SK-N-SH (cell line): ENCODE measurements at regions not wholly inside any gene's neighbourhood (a gene's known extent, or its start where the extent isn't known, plus 50 kb on each side); places are given as distances from the start of the nearest gene placed in this dataset.

Source experiments
- CTCF ChIA-PET: fragments of 300-600, 350-600 bp; formaldehyde crosslinking; extraction: SDS; loops from one replicate; lab custom pipeline; 2021; lab: Yijun Ruan, JAX
- POLR2A ChIA-PET: fragments of 350-600 bp; sonication (Branson Sonifier 250); formaldehyde crosslinking; extraction: SDS; loops from one replicate; lab custom pipeline; 2020; ENCODE audit warnings: antibody characterized with exemption, inconsistent platforms; lab: Yijun Ruan, JAX
- DNase-seq: peaks from one replicate; pipeline ENCODE4 v3.0.0; 2012
- H2AFZ ChIP-seq: fragments of 200-600 bp; sonication (generic); 2 replicates; pipeline ENCODE4 v1.8.1; 2016; ENCODE audit warnings: antibody characterized with exemption, mild to moderate bottlenecking, low read depth
- H3F3A ChIP-seq: fragments of 200-600 bp; sonication (generic); replicated peaks from 2 replicates; pipeline ENCODE3; 2016; ENCODE audit warnings: antibody characterized with exemption, mild to moderate bottlenecking; ENCODE audit not compliant: insufficient read depth
- H3K27ac ChIP-seq, 2 experiments: fragments of 200-500 bp in 1 of 2; fragments of 200-600 bp in 1 of 2; sonication (Bioruptor generic) in 1 of 2; sonication (generic), shearing (Covaris generic) in 1 of 2; 2 replicates each; pipeline versions ENCODE4 v1.5.1 to v1.6.1; 2014 to 2016; ENCODE audit warnings: low read depth in 2 of 2, inconsistent platforms in 1 of 2, low read length in 1 of 2, mild to moderate bottlenecking in 1 of 2, mixed read lengths in 1 of 2
- H3K27me3 ChIP-seq: fragments of 200-600 bp; sonication (generic), shearing (Covaris generic); 2 replicates; pipeline ENCODE4 v1.6.1; 2016; ENCODE audit warnings: mixed run types; ENCODE audit not compliant: insufficient read depth
- H3K36me3 ChIP-seq, 2 experiments: fragments of 200-500 bp in 1 of 2; fragments of 200-600 bp in 1 of 2; sonication (Bioruptor generic) in 1 of 2; sonication (generic) in 1 of 2; replicated peaks in 1 of 2; 2 replicates each; pipeline versions ENCODE3 to v1.5.1; 2014 to 2016; ENCODE audit warnings: low read length in 1 of 2, mild to moderate bottlenecking in 1 of 2; ENCODE audit not compliant: insufficient read depth in 2 of 2, control insufficient read depth in 1 of 2
- H3K4me1 ChIP-seq, 2 experiments: fragments of 200-500 bp in 1 of 2; fragments of 200-600 bp in 1 of 2; sonication (Bioruptor generic) in 1 of 2; sonication (generic), shearing (Covaris generic) in 1 of 2; 2 replicates each; pipeline versions ENCODE4 v1.5.1 to v1.6.1; 2014 to 2016; ENCODE audit warnings: low read depth in 1 of 2, low read length in 1 of 2, mixed run types in 1 of 2; ENCODE audit not compliant: insufficient read depth in 2 of 2, control insufficient read depth in 1 of 2
- H3K4me2 ChIP-seq: fragments of 200-600 bp; sonication (generic), shearing (Covaris generic); 2 replicates; pipeline ENCODE4 v1.6.1; 2017; ENCODE audit warnings: mixed run types
- H3K4me3 ChIP-seq, 2 experiments: fragments of 200-500 bp in 1 of 2; fragments of 200-600 bp in 1 of 2; sonication (Bioruptor generic) in 1 of 2; sonication (generic), shearing (Covaris generic) in 1 of 2; 2 replicates each; pipeline versions ENCODE4 v1.5.1 to v1.8.1; 2014 to 2016; ENCODE audit warnings: low read depth in 2 of 2, inconsistent platforms in 1 of 2, low read length in 1 of 2, mild to moderate bottlenecking in 1 of 2, mixed read lengths in 1 of 2, moderate library complexity in 1 of 2
- H3K79me2 ChIP-seq: fragments of 200-600 bp; sonication (generic); 2 replicates; pipeline ENCODE4 v1.8.1; 2017; ENCODE audit warnings: mild to moderate bottlenecking; ENCODE audit not compliant: insufficient read depth
- H3K9ac ChIP-seq: fragments of 200-600 bp; sonication (generic); 2 replicates; pipeline ENCODE4 v1.6.1; 2017; ENCODE audit warnings: mixed run types
- H3K9me2 ChIP-seq: fragments of 200-600 bp; sonication (generic); 2 replicates; pipeline ENCODE4 v1.6.1; 2017; ENCODE audit warnings: mixed run types
- H3K9me3 ChIP-seq: fragments of 200-600 bp; sonication (generic); 2 replicates; pipeline ENCODE4 v1.6.1; 2017; ENCODE audit warnings: mixed run types, mild to moderate bottlenecking, moderate library complexity
- H4K20me1 ChIP-seq: fragments of 200-600 bp; sonication (generic); 2 replicates; pipeline ENCODE4 v1.6.1; 2017; ENCODE audit warnings: mild to moderate bottlenecking, mixed run types; ENCODE audit not compliant: insufficient read depth
- CHD2 ChIP-seq: fragments of 150-350 bp; IDR thresholded peaks from 2 replicates; pipeline ENCODE4 v1.6.1; 2018; ENCODE audit warnings: low read length; ENCODE audit not compliant: partially characterized antibody
- CTCF ChIP-seq: fragments of 200-600 bp; sonication (generic); IDR thresholded peaks from 2 replicates; pipeline ENCODE4 v1.6.1; 2017; ENCODE audit warnings: antibody characterized with exemption, mild to moderate bottlenecking, moderate library complexity
- EP300 ChIP-seq, 2 experiments: IDR thresholded peaks; 2 replicates each; pipeline versions ENCODE4 v1.4.0 to v1.6.1; 2012; ENCODE audit warnings: borderline replicate concordance in 1 of 2, low read depth in 1 of 2, low read length in 1 of 2
- FOXJ3 ChIP-seq: sonication (generic); formaldehyde crosslinking; IDR thresholded peaks from 2 replicates; pipeline ENCODE4 v1.5.1; 2020; ENCODE audit warnings: mild to moderate bottlenecking, missing genetic modification reagents
- FOXM1 ChIP-seq: IDR thresholded peaks from 2 replicates; pipeline ENCODE4 v1.4.0; 2012; ENCODE audit warnings: low read depth, mild to moderate bottlenecking
- JUND ChIP-seq: IDR thresholded peaks from 2 replicates; pipeline ENCODE4 v1.4.0; 2012
- MAX ChIP-seq: IDR thresholded peaks from 2 replicates; pipeline ENCODE4 v1.4.0; 2012; ENCODE audit warnings: low read depth
- MEF2A ChIP-seq: IDR thresholded peaks from 2 replicates; pipeline ENCODE4 v1.4.0; 2012; ENCODE audit warnings: low read depth, borderline replicate concordance
- MXI1 ChIP-seq: IDR thresholded peaks from 2 replicates; pipeline ENCODE4 v1.6.1; 2012; ENCODE audit warnings: mild to moderate bottlenecking, low read depth, low read length, improper control_type of control experiment
- NFIC ChIP-seq: IDR thresholded peaks from 2 replicates; pipeline ENCODE4 v1.4.0; 2012; ENCODE audit warnings: borderline replicate concordance
- POLR2AphosphoS5 ChIP-seq: IDR thresholded peaks from 2 replicates; pipeline ENCODE4 v1.6.1; 2012; ENCODE audit warnings: low read depth, low read length
- RCOR1 ChIP-seq: fragments of 150-350 bp; IDR thresholded peaks from 2 replicates; pipeline ENCODE4 v1.6.1; 2017; ENCODE audit warnings: antibody characterized with exemption, low read length
- TCF12 ChIP-seq: IDR thresholded peaks from 2 replicates; pipeline ENCODE4 v1.4.0; 2012
- USF1 ChIP-seq: IDR thresholded peaks from 2 replicates; pipeline ENCODE4 v1.4.0; 2012; ENCODE audit warnings: low read depth, borderline replicate concordance
- WGBS: methylation state at CpG from one replicate; pipeline ENCODE4 v1.1.6; 2017; ENCODE audit warnings: low lambda C conversion rate; 5-methylcytosine and 5-hydroxymethylcytosine counted together

DNA sequence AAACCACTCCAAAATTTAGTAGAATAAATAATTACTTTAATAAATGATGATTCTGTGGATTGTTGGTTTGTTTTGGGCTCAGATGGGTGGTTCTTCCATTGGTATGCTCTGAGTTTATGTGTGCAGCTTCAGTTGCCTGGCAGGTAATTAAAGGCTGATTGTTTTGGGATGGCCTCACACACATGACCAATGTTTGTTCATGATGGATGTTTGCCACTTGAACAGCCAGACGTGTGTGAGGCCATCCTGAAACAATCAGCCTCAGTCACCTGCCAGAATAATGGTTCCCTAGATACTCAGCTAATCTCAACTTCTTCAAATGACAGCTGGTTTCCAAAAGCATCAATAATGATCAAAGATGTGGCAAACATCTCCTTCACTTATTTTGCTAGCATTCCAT lies 352.5 kb upstream of the GULP1 start:
- H3K9me3 ChIP-seq = no peaks in the 10 kb centered on the region
- no peak overlapping the region for H2AFZ ChIP-seq
- H3K4me3 ChIP-seq = no peak overlapping the region
- no CpG with 5 or more reads among the region's 1 CpG for WGBS
- no peak for DNase-seq
- H3K27me3 ChIP-seq = no peaks in the 10 kb centered on the region
- no peaks in the 10 kb centered on the region for H3F3A ChIP-seq
- H3K36me3 ChIP-seq = no peaks in the 10 kb centered on the region
- no peak for TF ChIP-seq MXI1
- ChIA-PET POLR2A (no interaction called here), CTCF (no interaction called here)
- no peaks in the 10 kb centered on the region for H3K9me2 ChIP-seq
- H4K20me1 ChIP-seq = no peaks in the 10 kb centered on the region
- no peaks in the 10 kb centered on the region for H3K4me1 ChIP-seq
- H3K27ac ChIP-seq = no peak overlapping the region
- H3K9ac ChIP-seq = no peak overlapping the region
- H3K79me2 ChIP-seq = no peaks in the 10 kb centered on the region
- H3K4me2 ChIP-seq = no peak overlapping the region

DNA sequence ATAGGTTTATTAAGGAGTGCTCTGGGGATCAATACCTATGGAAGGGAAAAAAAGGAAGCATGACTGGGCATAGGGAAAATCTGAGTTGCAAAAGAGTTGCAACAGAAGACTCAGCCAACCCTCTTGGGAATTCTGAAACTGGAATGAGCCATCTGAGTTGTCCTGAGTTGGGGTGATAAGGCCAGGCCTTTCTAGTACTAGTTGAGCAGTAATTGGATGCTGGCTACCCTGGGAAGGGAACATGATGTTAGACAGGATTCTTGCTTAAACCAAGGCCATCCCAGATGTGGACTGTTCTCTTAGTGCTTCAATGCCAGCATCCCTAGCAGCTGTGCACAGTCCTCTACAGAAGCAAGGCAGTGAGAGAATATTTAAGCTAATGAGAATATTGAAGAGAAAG lies 348.8 kb upstream of the GULP1 start:
- H3K27ac ChIP-seq = no peak overlapping the region
- no peaks in the 10 kb centered on the region for H3K79me2 ChIP-seq
- TF ChIP-seq FOXM1 = no peak
- H3K4me1 ChIP-seq = no peaks in the 10 kb centered on the region
- DNase-seq = no peak
- H3K4me2 ChIP-seq = no peak overlapping the region
- no peaks in the 10 kb centered on the region for H3K36me3 ChIP-seq
- H3K9ac ChIP-seq = no peak overlapping the region
- H3K9me2 ChIP-seq = no peaks in the 10 kb centered on the region
- no peak overlapping the region for H2AFZ ChIP-seq
- POLR2A ChIA-PET = interaction anchor here (0.5 kb wide), 1 partner anchor 9 kb away, joined by 4 read pairs; no protein-coding TSS in a partner anchor
- H3K9me3 ChIP-seq = no peaks in the 10 kb centered on the region
- H3F3A ChIP-seq = no peaks in the 10 kb centered on the region
- CTCF ChIA-PET = interaction anchor here (1.6 kb wide), 1 partner anchor 13 kb away, joined by 5 read pairs; no protein-coding TSS in a partner anchor
- no peak overlapping the region for H3K4me3 ChIP-seq
- no peaks in the 10 kb centered on the region for H4K20me1 ChIP-seq
- no peaks in the 10 kb centered on the region for H3K27me3 ChIP-seq

DNA sequence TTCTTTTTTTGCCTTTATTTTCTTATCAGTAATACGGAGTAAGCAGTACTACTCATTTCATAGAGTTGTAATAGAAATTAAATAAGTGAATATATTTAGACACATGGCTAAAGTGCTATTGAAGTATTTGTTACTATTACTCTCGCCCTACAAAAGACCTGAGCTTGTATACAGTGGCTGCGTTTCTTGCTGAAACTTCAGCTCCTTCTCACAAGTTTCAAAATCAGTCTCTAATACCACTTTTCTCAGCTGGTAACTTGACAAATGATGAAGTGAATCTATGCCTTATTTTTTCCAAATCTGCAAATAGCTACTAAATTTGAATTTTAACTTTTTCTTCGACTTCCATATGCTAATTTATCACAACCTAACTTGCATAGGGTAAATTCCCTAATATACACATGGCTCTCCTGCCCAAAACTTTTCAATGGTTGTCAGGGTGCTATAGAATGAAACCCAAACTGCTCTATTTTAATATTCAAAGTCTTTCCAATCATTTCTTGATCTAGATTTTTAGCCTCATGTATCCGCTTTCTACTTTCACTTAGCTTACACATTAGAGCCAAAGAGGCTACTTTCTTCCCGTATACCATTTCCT lies 347.8 kb upstream of the GULP1 start:
- H3K36me3 ChIP-seq = no peaks in the 10 kb centered on the region
- TF ChIP-seq EP300 (IDR thresholded peaks at IDR 0.05; ENCODE audit: borderline replicate concordance in 1 of 2, low read depth in 1 of 2, low read length in 1 of 2) (no peak), FOXM1 (no peak)

DNA sequence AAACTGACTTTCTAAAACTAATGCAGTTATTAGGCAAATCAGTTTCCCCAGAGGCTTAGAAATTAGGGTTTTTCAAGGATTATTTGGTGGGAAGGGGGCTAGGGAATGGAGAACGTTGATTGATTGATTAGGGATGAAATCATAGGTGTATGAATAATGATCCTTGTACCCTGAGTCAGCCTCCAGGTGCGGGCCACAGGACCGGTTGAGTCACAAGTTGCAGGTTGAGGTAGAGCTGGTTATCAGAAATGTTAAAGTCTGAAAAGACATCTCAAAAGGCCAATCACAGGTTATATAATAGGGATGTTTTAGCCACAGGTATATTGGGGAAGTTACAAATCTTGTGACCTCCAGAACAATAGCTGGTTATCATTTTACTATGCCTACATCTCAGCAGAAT lies 341.8 kb upstream of the GULP1 start:
- Histone ChIP-seq H3K9ac (no peak overlapping the region), H3K79me2 (no peaks in the 10 kb centered on the region), H3K4me1 (no peaks in the 10 kb centered on the region), H3K9me3 (no peaks in the 10 kb centered on the region), H3K9me2 (no peaks in the 10 kb centered on the region), H3K4me2 (no peak overlapping the region), H4K20me1 (no peaks in the 10 kb centered on the region), H3K36me3 (no peaks in the 10 kb centered on the region), H3K27ac (no peak overlapping the region), H3K27me3 (no peaks in the 10 kb centered on the region), H3K4me3 (no peak overlapping the region), H2AFZ (no peak overlapping the region), H3F3A (no peaks in the 10 kb centered on the region)
- WGBS = 66% methylated on average over 3 of the region's 3 CpGs
- POLR2A ChIA-PET = no interaction called here
- CTCF ChIA-PET = no interaction called here
- DNase-seq = no peak
- TF ChIP-seq MAX = no peak
- no peak for TF ChIP-seq TCF12
- no peak for TF ChIP-seq CHD2
- no peak for TF ChIP-seq EP300 (IDR thresholded peaks at IDR 0.05; ENCODE audit: borderline replicate concordance in 1 of 2, low read depth in 1 of 2, low read length in 1 of 2)
- TF ChIP-seq MXI1 = no peak
- no peak for TF ChIP-seq RCOR1
- no peak for TF ChIP-seq FOXJ3 (CRISPR knock-in tag)
- no peak for TF ChIP-seq NFIC
- no peak for TF ChIP-seq JUND
- no peak for TF ChIP-seq USF1
- TF ChIP-seq MEF2A = no peak
- no peak for TF ChIP-seq POLR2AphosphoS5
- TF ChIP-seq CTCF = no peak

More for the DNA sequence above, 347.8 kb upstream of the GULP1 start:
- H3K9ac ChIP-seq = no peak overlapping the region
- ChIA-PET POLR2A (no interaction called here), CTCF (interaction anchor here (0.7 to 1.6 kb wide), 3 partner anchors 14 to 582 kb away, joined by 3 to 5 read pairs (median 3); no protein-coding TSS in a partner anchor)
- no peaks in the 10 kb centered on the region for H3K79me2 ChIP-seq
- no peaks in the 10 kb centered on the region for H3K9me3 ChIP-seq
- no peak overlapping the region for H3K27ac ChIP-seq
- no peaks in the 10 kb centered on the region for H3F3A ChIP-seq
- H3K9me2 ChIP-seq = no peaks in the 10 kb centered on the region
- no peaks in the 10 kb centered on the region for H3K4me1 ChIP-seq
- H2AFZ ChIP-seq = no peak overlapping the region
- no peaks in the 10 kb centered on the region for H4K20me1 ChIP-seq
- no peaks in the 10 kb centered on the region for H3K27me3 ChIP-seq
- H3K4me2 ChIP-seq = no peak overlapping the region
- H3K4me3 ChIP-seq = no peak overlapping the region
- WGBS = 89% methylated on average over 6 of the region's 6 CpGs
- DNase-seq = no peak
